OCI-LY7 (cell line): ENCODE measurements at regions not wholly inside any gene's neighbourhood (a gene's known extent, or its start where the extent isn't known, plus 50 kb on each side); places are given as distances from the start of the nearest gene placed in this dataset.

Source experiments
- CTCF ChIP-seq: fragments of 200-600 bp; sonication (generic); conservative IDR thresholded peaks from 2 replicates; pipeline ENCODE4 v1.5.1; 2014; ENCODE audit warnings: mild to moderate bottlenecking, antibody characterized with exemption, low read length, moderate library complexity, mixed read lengths
- EZH2phosphoT487 ChIP-seq: fragments of 200-600 bp; sonication (generic); IDR thresholded peaks from 2 replicates; pipeline ENCODE4 v1.6.1; 2018; ENCODE audit warnings: low read depth, borderline replicate concordance, mild to moderate bottlenecking, mixed run types, antibody characterized with exemption, low read length, moderate library complexity, mixed read lengths

- TF ChIP-seq CTCF, result no peak
- no peak for TF ChIP-seq EZH2phosphoT487
Observed at GRCh38 chr4:181874602-181875001, 368.6 kb upstream of the TENM3 start.
